Esophagus (tissue), 2 donors: ENCODE measurements at regions not wholly inside any gene's neighbourhood (a gene's known extent, or its start where the extent isn't known, plus 50 kb on each side); places are given as distances from the start of the nearest gene placed in this dataset.
"Not testable (repeated sequence)": the region's sequence is repeated elsewhere in the genome, so short reads cannot be mapped to it uniquely, and the experiment has no call there.

Source experiments
- H3K27ac ChIP-seq, 2 donors: one replicate each; pipeline ENCODE4 v1.5.1; 2013; ENCODE audit warnings: low read depth in 2 of 2, mild to moderate bottlenecking in 2 of 2, inconsistent platforms in 1 of 2, low read length in 1 of 2, moderate library complexity in 1 of 2
- H3K27me3 ChIP-seq, 2 donors: one replicate each; pipeline ENCODE4 v1.6.1; 2013; ENCODE audit warnings: low read length in 2 of 2, control low read depth in 1 of 2, mild to moderate bottlenecking in 1 of 2; ENCODE audit not compliant: insufficient read depth in 2 of 2, control insufficient read depth in 1 of 2
- H3K36me3 ChIP-seq, 2 donors: one replicate each; pipeline ENCODE4 v1.6.1; 2013; ENCODE audit warnings: low read length in 1 of 2; ENCODE audit not compliant: control insufficient read depth in 2 of 2, insufficient read depth in 2 of 2
- H3K4me1 ChIP-seq, 2 donors: one replicate each; pipeline ENCODE4 v1.6.1; 2013; ENCODE audit warnings: low read length in 1 of 2; ENCODE audit not compliant: control insufficient read depth in 2 of 2, insufficient read depth in 2 of 2
- H3K4me3 ChIP-seq, 2 donors: one replicate each; pipeline ENCODE4 v1.5.1; 2013; ENCODE audit warnings: low read length in 2 of 2, mild to moderate bottlenecking in 2 of 2, low read depth in 1 of 2, moderate library complexity in 1 of 2
- H3K9me3 ChIP-seq, 2 donors: one replicate each; pipeline ENCODE4 v1.6.1; 2013; ENCODE audit warnings: mild to moderate bottlenecking in 2 of 2, low read depth in 1 of 2, low read length in 1 of 2, moderate library complexity in 1 of 2; ENCODE audit not compliant: control insufficient read depth in 2 of 2, insufficient read depth in 1 of 2
- WGBS, 2 donors: extraction: QIAGEN DNeasy Blood & Tissue Kit; methylation state at CpG; one replicate each; pipeline ENCODE4 v1.1.7; 2013; 5-methylcytosine and 5-hydroxymethylcytosine counted together
- donor health status: healthy with polysubstance abuse.
- donor health status: Bipolar disorder and iron deficiency.

- H3K27ac ChIP-seq: no peak overlapping the region
- H3K9me3 ChIP-seq: no peaks in the 10 kb centered on the region
- no peaks in the 10 kb centered on the region for H3K36me3 ChIP-seq
- H3K27me3 ChIP-seq: no peaks in the 10 kb centered on the region
- WGBS, 2 donors: 22 to 30% methylated on average over 1 of the region's 1 CpG
- H3K4me1 ChIP-seq: no peaks in the 10 kb centered on the region
- no peak overlapping the region for H3K4me3 ChIP-seq
These were observed 56.3 kb upstream of the PRDM9 start for GRCh38 chr5:23451156-23451555.

GRCh38 chr5:23450187-23450586 is 57.2 kb upstream of the PRDM9 start:
- 70 to 77% methylated on average over 4 of the region's 4 CpGs for WGBS, 2 donors

GRCh38 chr5:23448627-23449026 is 58.8 kb upstream of the PRDM9 start:
- Histone ChIP-seq H3K27me3 (no peaks in the 10 kb centered on the region), H3K9me3 (no peaks in the 10 kb centered on the region), H3K27ac (no peak overlapping the region), H3K36me3 (no peaks in the 10 kb centered on the region), H3K4me1 (no peaks in the 10 kb centered on the region), H3K4me3 (no peak overlapping the region)

More at GRCh38 chr5:23450187-23450586, 57.2 kb upstream of the PRDM9 start:
- Histone ChIP-seq H3K9me3 (no peaks in the 10 kb centered on the region), H3K27me3 (no peaks in the 10 kb centered on the region), H3K4me3 (no peak overlapping the region), H3K27ac (no peak overlapping the region), H3K36me3 (no peaks in the 10 kb centered on the region), H3K4me1 (no peaks in the 10 kb centered on the region)

- no peaks in the 10 kb centered on the region for H3K27me3 ChIP-seq
- H3K27ac ChIP-seq: no peak overlapping the region
- H3K4me3 ChIP-seq: no peak overlapping the region
- 52 to 60% methylated on average over 6 of the region's 6 CpGs for WGBS, 2 donors
- no peaks in the 10 kb centered on the region for H3K36me3 ChIP-seq
- no peaks in the 10 kb centered on the region for H3K4me1 ChIP-seq
- no peaks in the 10 kb centered on the region for H3K9me3 ChIP-seq
These were observed 61.0 kb upstream of the PRDM9 start for GRCh38 chr5:23446424-23446823.

- Histone ChIP-seq H3K9me3 (no peaks in the 10 kb centered on the region), H3K4me3 (no peak overlapping the region), H3K36me3 (no peaks in the 10 kb centered on the region), H3K27ac (no peak overlapping the region), H3K4me1 (no peaks in the 10 kb centered on the region), H3K27me3 (no peaks in the 10 kb centered on the region)
- WGBS, 2 donors: 51 to 55% methylated on average over 1 of the region's 1 CpG
These were observed 61.8 kb upstream of the PRDM9 start for GRCh38 chr5:23445573-23445972.

DNA sequence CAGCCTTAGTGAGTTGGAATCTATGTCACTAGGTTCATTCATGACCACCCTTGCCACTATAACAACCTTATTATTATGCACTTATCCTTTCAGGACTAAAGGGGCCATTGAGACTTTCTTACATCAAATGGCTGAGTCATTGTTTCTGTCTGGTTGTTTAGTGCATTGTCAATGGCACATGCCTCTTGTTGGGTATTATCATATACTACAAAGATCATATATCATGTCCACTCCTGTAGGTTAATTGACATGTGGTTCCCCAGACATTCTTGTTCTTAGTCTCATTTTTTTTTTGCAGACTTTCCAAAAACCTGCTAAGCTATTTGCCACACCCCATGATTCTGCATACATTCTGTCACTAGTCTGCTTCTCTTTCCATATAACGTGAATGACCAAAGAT is 66.7 kb upstream of the PRDM9 start:
- WGBS, 2 donors: 71 to 83% methylated on average over 1 of the region's 1 CpG
- Histone ChIP-seq H3K4me3 (no peak overlapping the region), H3K36me3 (no peaks in the 10 kb centered on the region), H3K4me1 (no peaks in the 10 kb centered on the region), H3K27me3 (no peaks in the 10 kb centered on the region), H3K9me3 (no peaks in the 10 kb centered on the region), H3K27ac (no peak overlapping the region)

DNA sequence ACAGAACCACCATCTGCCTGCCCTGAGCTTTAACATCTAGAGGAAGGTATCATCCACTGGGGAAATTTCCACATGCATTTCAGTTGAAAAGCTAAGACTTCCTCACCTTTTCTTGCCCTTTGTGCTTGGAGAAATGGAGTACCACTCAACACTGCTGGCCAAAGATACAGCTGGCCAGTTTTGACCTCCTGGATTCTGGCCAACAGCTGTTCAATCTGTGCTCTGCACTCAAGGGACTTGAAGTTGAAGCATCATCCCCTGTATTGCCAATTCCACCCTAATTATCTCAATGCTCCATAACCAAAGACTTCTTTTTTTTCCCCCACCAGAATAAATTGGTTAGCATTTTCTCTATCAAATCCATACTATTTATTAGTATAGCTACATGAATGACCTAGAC is 70.4 kb upstream of the PRDM9 start:
- no peak overlapping the region for H3K27ac ChIP-seq
- no peaks in the 10 kb centered on the region for H3K9me3 ChIP-seq
- H3K4me1 ChIP-seq: no peaks in the 10 kb centered on the region
- no peak overlapping the region for H3K4me3 ChIP-seq
- H3K36me3 ChIP-seq: no peaks in the 10 kb centered on the region
- H3K27me3 ChIP-seq: no peaks in the 10 kb centered on the region

- Histone ChIP-seq H3K4me1 (no peaks in the 10 kb centered on the region), H3K36me3 (no peaks in the 10 kb centered on the region), H3K27ac (no peak overlapping the region), H3K9me3 (no peaks in the 10 kb centered on the region), H3K4me3 (no peak overlapping the region), H3K27me3 (no peaks in the 10 kb centered on the region)
- WGBS, 2 donors: 91% methylated on average over 8 of the region's 8 CpGs
These were observed 73.7 kb upstream of the PRDM9 start for GRCh38 chr5:23433534-23434315.

DNA sequence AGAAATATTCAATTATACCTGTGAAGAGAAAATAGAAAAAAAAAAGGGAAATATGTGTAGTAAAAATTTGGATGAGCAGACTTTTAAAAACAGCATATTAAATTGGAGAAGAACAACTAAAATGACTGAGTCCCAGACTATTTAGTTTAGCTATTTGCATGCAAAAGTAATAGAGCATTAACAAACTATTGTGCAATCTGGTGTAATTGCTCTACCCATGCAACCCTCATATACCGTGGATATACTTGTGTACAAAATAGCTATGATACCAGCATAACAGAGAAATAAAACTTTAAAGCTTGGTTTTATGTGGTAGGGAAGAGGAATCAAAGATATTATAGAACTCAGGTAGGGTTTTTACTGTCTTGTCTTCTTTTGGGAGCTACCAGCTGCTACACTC is 78.7 kb upstream of the PRDM9 start:
- WGBS, 2 donors: 81 to 87% methylated on average over 1 of the region's 1 CpG

DNA sequence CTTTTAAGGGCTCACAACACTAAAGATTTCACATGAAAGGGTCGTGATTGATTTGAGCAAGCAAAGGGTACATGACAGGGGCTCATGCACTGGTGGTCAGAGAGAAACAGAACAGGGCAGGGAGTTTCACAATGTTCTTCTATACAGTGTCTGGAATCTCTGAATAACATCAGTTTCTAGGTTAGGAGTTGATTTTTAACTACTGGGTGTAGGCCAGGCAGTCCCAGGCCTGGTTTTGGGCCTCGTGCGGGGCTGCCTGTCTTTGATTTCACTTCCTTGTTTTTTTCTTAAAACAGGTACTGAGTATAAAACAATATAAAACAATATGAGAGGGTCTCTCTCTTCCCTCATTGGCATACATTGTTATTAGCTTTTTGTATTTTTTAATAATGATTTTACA is 87.2 kb upstream of the PRDM9 start:
- not testable (repeated sequence) for H3K4me1 ChIP-seq, H3K9me3 ChIP-seq, H3K36me3 ChIP-seq, H3K4me3 ChIP-seq, H3K27ac ChIP-seq, H3K27me3 ChIP-seq
- WGBS, 2 donors: 76 to 83% methylated on average over 3 of the region's 3 CpGs

More for the DNA sequence above, 78.7 kb upstream of the PRDM9 start:
- H3K4me1 ChIP-seq: no peaks in the 10 kb centered on the region
- no peak overlapping the region for H3K27ac ChIP-seq
- no peaks in the 10 kb centered on the region for H3K27me3 ChIP-seq
- no peak overlapping the region for H3K4me3 ChIP-seq
- peaks cover 2 to 7% of the 10 kb centered on the region in 2 donors for H3K9me3 ChIP-seq
- H3K36me3 ChIP-seq: no peaks in the 10 kb centered on the region
